H9 (cell line): ENCODE measurements at regions not wholly inside any gene's neighbourhood (a gene's known extent, or its start where the extent isn't known, plus 50 kb on each side); places are given as distances from the start of the nearest gene placed in this dataset.

Source experiments
- DNase-seq: peaks from one replicate; pipeline ENCODE4 v3.0.0-alpha.2; 2017
- H2AFZ ChIP-seq: one replicate; pipeline ENCODE4 v1.6.1; 2013; ENCODE audit warnings: mild to moderate bottlenecking, low read length, control low read depth, moderate library complexity
- H2AK5ac ChIP-seq: 2 replicates; pipeline ENCODE4 v1.6.1; 2013; ENCODE audit warnings: low read length, control low read depth, mixed read lengths; ENCODE audit not compliant: insufficient read length
- H2BK120ac ChIP-seq: one replicate; pipeline ENCODE4 v1.6.1; 2013; ENCODE audit warnings: low read depth, mild to moderate bottlenecking, low read length, control low read depth, inconsistent platforms; ENCODE audit not compliant: poor library complexity, severe bottlenecking
- H2BK12ac ChIP-seq: 2 replicates; pipeline ENCODE4 v1.6.1; 2013; ENCODE audit warnings: low read length, control low read depth, mixed read lengths, low read depth; ENCODE audit not compliant: insufficient read length
- H2BK15ac ChIP-seq: 2 replicates; pipeline ENCODE4 v1.6.1; 2013; ENCODE audit warnings: low read depth, low read length, control low read depth
- H2BK20ac ChIP-seq: one replicate; pipeline ENCODE4 v1.6.1; 2013; ENCODE audit warnings: low read depth, mild to moderate bottlenecking, low read length, control low read depth, inconsistent platforms; ENCODE audit not compliant: poor library complexity, severe bottlenecking
- H2BK5ac ChIP-seq: 2 replicates; pipeline ENCODE4 v1.6.1; 2013; ENCODE audit warnings: low read length, control low read depth, mixed read lengths; ENCODE audit not compliant: insufficient read length
- H3K14ac ChIP-seq: 2 replicates; pipeline ENCODE4 v1.6.1; 2013; ENCODE audit warnings: low read length, control low read depth; ENCODE audit not compliant: insufficient read depth
- H3K18ac ChIP-seq: 2 replicates; pipeline ENCODE4 v1.6.1; 2013; ENCODE audit warnings: low read depth, mild to moderate bottlenecking, mixed read lengths, low read length, control low read depth; ENCODE audit not compliant: insufficient read length
- H3K23ac ChIP-seq: 2 replicates; pipeline ENCODE4 v1.6.1; 2013; ENCODE audit warnings: low read length, control low read depth, mixed read lengths, low read depth; ENCODE audit not compliant: insufficient read length
- H3K23me2 ChIP-seq: 2 replicates; pipeline ENCODE4 v1.6.1; 2013; ENCODE audit warnings: low read depth, mild to moderate bottlenecking, mixed read lengths, low read length, control low read depth; ENCODE audit not compliant: insufficient read length, poor library complexity, severe bottlenecking
- H3K27ac ChIP-seq: 2 replicates; pipeline ENCODE4 v1.5.1; 2013; ENCODE audit warnings: low read length, control low read depth, mixed read lengths, low read depth; ENCODE audit not compliant: insufficient read length
- H3K27me3 ChIP-seq: 2 replicates; pipeline ENCODE4 v1.6.1; 2013; ENCODE audit warnings: low read length, control low read depth, inconsistent platforms; ENCODE audit not compliant: insufficient read depth
- H3K4ac ChIP-seq: 2 replicates; pipeline ENCODE4 v1.6.1; 2013; ENCODE audit warnings: low read depth, mild to moderate bottlenecking, control low read depth, inconsistent platforms, low read length, moderate library complexity
- H3K4me1 ChIP-seq: 2 replicates; pipeline ENCODE4 v1.6.1; 2013; ENCODE audit warnings: low read length, control low read depth, inconsistent platforms; ENCODE audit not compliant: insufficient read depth
- H3K4me2 ChIP-seq: 2 replicates; pipeline ENCODE4 v1.6.1; 2013; ENCODE audit warnings: low read length, control low read depth, mixed read lengths; ENCODE audit not compliant: insufficient read length, insufficient read depth
- H3K56ac ChIP-seq: 2 replicates; pipeline ENCODE4 v1.6.1; 2013; ENCODE audit warnings: low read depth, mild to moderate bottlenecking, mixed read lengths, low read length, control low read depth; ENCODE audit not compliant: insufficient read length
- H3K79me1 ChIP-seq: 2 replicates; pipeline ENCODE4 v1.6.1; 2013; ENCODE audit warnings: low read depth, mild to moderate bottlenecking, moderate library complexity, low read length, control low read depth, inconsistent platforms; ENCODE audit not compliant: insufficient read depth, poor library complexity, severe bottlenecking
- H3K79me2 ChIP-seq: 2 replicates; pipeline ENCODE4 v1.6.1; 2013; ENCODE audit warnings: low read length, control low read depth, inconsistent platforms; ENCODE audit not compliant: insufficient read depth
- H3K9ac ChIP-seq: 2 replicates; pipeline ENCODE4 v1.6.1; 2013; ENCODE audit warnings: low read length, control low read depth, mixed read lengths; ENCODE audit not compliant: insufficient read length; ENCODE audit errors: extremely low read depth
- H3K9me3 ChIP-seq: one replicate; pipeline ENCODE4 v1.6.1; 2013; ENCODE audit warnings: low read depth, low read length, inconsistent platforms; ENCODE audit not compliant: control insufficient read depth
- H3T11ph ChIP-seq: one replicate; pipeline ENCODE4 v1.6.1; 2013; ENCODE audit warnings: mild to moderate bottlenecking, low read length, control low read depth, inconsistent platforms
- H4K20me1 ChIP-seq: one replicate; pipeline ENCODE4 v1.6.1; 2013; ENCODE audit not compliant: control insufficient read depth, insufficient read length, insufficient read depth
- H4K5ac ChIP-seq: 2 replicates; pipeline ENCODE4 v1.6.1; 2013; ENCODE audit warnings: low read depth, mild to moderate bottlenecking, mixed read lengths, low read length, control low read depth; ENCODE audit not compliant: insufficient read length
- H4K8ac ChIP-seq: replicated peaks from 2 replicates; pipeline ENCODE4 v1.6.1; 2013; ENCODE audit warnings: low read length, control low read depth, mixed read lengths, low read depth; ENCODE audit not compliant: insufficient read length
- H4K91ac ChIP-seq: 2 replicates; pipeline ENCODE4 v1.6.1; 2013; ENCODE audit warnings: low read depth, mild to moderate bottlenecking, moderate library complexity, mixed read lengths, low read length, control low read depth; ENCODE audit not compliant: insufficient read length
- H3K27ac Mint-ChIP-seq, 3 experiments: 2 replicates in 2 of 3; 3 replicates in 1 of 3; pipeline ENCODE4 v1.8.0; 2020 to 2021; ENCODE audit warnings: mixed read lengths in 3 of 3, mild to moderate bottlenecking in 1 of 3, moderate library complexity in 1 of 3
- H3K27me3 Mint-ChIP-seq: 2 replicates; pipeline ENCODE4 v1.8.0; 2021; ENCODE audit warnings: low read depth, mild to moderate bottlenecking, moderate library complexity, mixed read lengths
- H3K36me3 Mint-ChIP-seq, 3 experiments: 2 replicates in 2 of 3; 3 replicates in 1 of 3; pipeline ENCODE4 v1.8.0; 2020 to 2021; ENCODE audit warnings: low read depth in 3 of 3, mixed read lengths in 3 of 3; ENCODE audit not compliant: insufficient read depth in 1 of 3
- H3K4me1 Mint-ChIP-seq, 2 experiments: 2 replicates each; pipeline ENCODE4 v1.8.0; 2020; ENCODE audit warnings: mixed read lengths in 2 of 2
- H3K4me3 Mint-ChIP-seq, 2 experiments: 2 replicates in 1 of 2; 3 replicates in 1 of 2; pipeline ENCODE4 v1.8.0; 2020 to 2021; ENCODE audit warnings: mild to moderate bottlenecking in 2 of 2, mixed read lengths in 2 of 2, moderate library complexity in 1 of 2
- H3K9me3 Mint-ChIP-seq, 2 experiments: 2 replicates in 1 of 2; 3 replicates in 1 of 2; pipeline ENCODE4 v1.8.0; 2020; ENCODE audit warnings: mild to moderate bottlenecking in 2 of 2, mixed read lengths in 2 of 2, moderate library complexity in 1 of 2
- CTCF ChIP-seq: fragments of 200-600 bp; sonication (generic); conservative IDR thresholded peaks from 3 replicates; pipeline ENCODE4 v1.8.0; 2021; ENCODE audit warnings: antibody characterized with exemption, mild to moderate bottlenecking
- WGBS: extraction: QIAGEN DNeasy Blood & Tissue Kit; methylation state at CpG from one replicate; pipeline ENCODE4 v1.1.7; 2013; ENCODE audit warnings: missing lambda C conversion rate, low lambda C conversion rate, mixed read lengths; ENCODE audit not compliant: insufficient read length; ENCODE audit errors: extremely low coverage; 5-methylcytosine and 5-hydroxymethylcytosine counted together

- Histone ChIP-seq H3K18ac (no peak overlapping the region), H3K4me1 (no peaks in the 10 kb centered on the region), H3K56ac (no peak overlapping the region), H4K20me1 (no peaks in the 10 kb centered on the region), H3K9me3 (no peaks in the 10 kb centered on the region), H2BK5ac (no peak overlapping the region), H2BK15ac (no peak overlapping the region), H3K79me2 (no peaks in the 10 kb centered on the region), H2AK5ac (no peak overlapping the region), H3K79me1 (no peaks in the 10 kb centered on the region), H2BK120ac (no peak overlapping the region), H3K4ac (no peak overlapping the region), H4K8ac (no peak overlapping the region), H3K23me2 (no peaks in the 10 kb centered on the region), H3K4me2 (no peak overlapping the region), H2BK20ac (no peak overlapping the region), H4K5ac (no peak overlapping the region), H4K91ac (no peak overlapping the region), H3T11ph (no peak overlapping the region), H3K27ac (no peak overlapping the region), H3K14ac (no peak overlapping the region), H2BK12ac (no peak overlapping the region), H3K23ac (no peak overlapping the region), H3K9ac (no peak overlapping the region), H3K27me3 (no peaks in the 10 kb centered on the region; the same call in 1 of the 2 replicates), H2AFZ (no peak overlapping the region)
- no peak overlapping the region for H3K4me3 Mint-ChIP-seq
- no peak for DNase-seq
- TF ChIP-seq CTCF = no peak
- H3K27ac Mint-ChIP-seq = no peak overlapping the region
- WGBS = no CpG with 5 or more reads among the region's 5 CpGs
- H3K36me3 Mint-ChIP-seq = no peaks in the 10 kb centered on the region
- H3K27me3 Mint-ChIP-seq = peaks cover 15% of the 10 kb centered on the region
- H3K4me1 Mint-ChIP-seq = peaks cover 0 to 3% of the 10 kb centered on the region in 2 experiments; a peak in 1 of 4 replicates
- H3K9me3 Mint-ChIP-seq = no peaks in the 10 kb centered on the region; a peak in 1 of 5 replicates
Observed at GRCh38 chr1:10874351-10874750, 77.9 kb upstream of the CASZ1 start.
